Suprapubic skin (tissue), 3 donors: ENCODE measurements at regions not wholly inside any gene's neighbourhood (a gene's known extent, or its start where the extent isn't known, plus 50 kb on each side); places are given as distances from the start of the nearest gene placed in this dataset.

ENCODE experiments used
- CTCF ChIP-seq, 2 donors: fragments of 200-600 bp in 1 of 2; fragments of 450-650 bp in 1 of 2; sonication (generic) in 1 of 2; IDR thresholded peaks; one replicate each; pipeline ENCODE4 v1.5.1; 2016 to 2019; ENCODE audit warnings: antibody characterized with exemption in 2 of 2, mild to moderate bottlenecking in 1 of 2, moderate library complexity in 1 of 2
- EP300 ChIP-seq: sonication (generic); formaldehyde crosslinking; IDR thresholded peaks from one replicate; pipeline ENCODE4 v1.6.1; 2017; ENCODE audit warnings: antibody characterized with exemption
- POLR2A ChIP-seq, 2 donors: fragments of 450-650 bp; IDR thresholded peaks; one replicate each; pipeline ENCODE4 v1.6.1; 2017; ENCODE audit warnings: antibody characterized with exemption in 2 of 2, mild to moderate bottlenecking in 2 of 2, moderate library complexity in 2 of 2

GRCh38 chr2:22175003-22175402 lies 1051.2 kb downstream of the TDRD15 start:
- TF ChIP-seq CTCF (IDR thresholded peaks at IDR 0.05) = no peak
- no peak for TF ChIP-seq EP300
- no peak for TF ChIP-seq POLR2A (IDR thresholded peaks at IDR 0.05)
